Keratinocyte (primary cell): ENCODE measurements at regions not wholly inside any gene's neighbourhood (a gene's known extent, or its start where the extent isn't known, plus 50 kb on each side); places are given as distances from the start of the nearest gene placed in this dataset.

Source experiments
- DNase-seq: peaks from one replicate; pipeline ENCODE4 v3.0.0-alpha.2; 2011; ENCODE audit warnings: low read depth, missing footprints, low spot score
- FAIRE-seq: peaks from 2 replicates; lab custom pipeline; 2011; peaks lifted over from hg19 to GRCh38; lab: Jason Lieb, UNC
- H2AFZ ChIP-seq: 2 replicates; pipeline ENCODE4 v1.6.0; 2012; ENCODE audit warnings: low read length, control low read depth, inconsistent platforms; ENCODE audit not compliant: control insufficient read depth
- H3K27ac ChIP-seq: 2 replicates; pipeline ENCODE4 v1.5.1; 2011; ENCODE audit warnings: low read length; ENCODE audit not compliant: control insufficient read depth, insufficient read depth
- H3K27me3 ChIP-seq: 3 replicates; pipeline ENCODE4 v1.6.0; 2011; ENCODE audit warnings: low read length; ENCODE audit not compliant: control insufficient read depth, insufficient read depth; ENCODE audit errors: extremely low read depth
- H3K36me3 ChIP-seq, 2 experiments: 2 replicates in 1 of 2; 3 replicates in 1 of 2; pipeline ENCODE4 v1.5.1; 2011; ENCODE audit warnings: low read length in 2 of 2, mild to moderate bottlenecking in 1 of 2; ENCODE audit not compliant: control insufficient read depth in 2 of 2, insufficient read depth in 2 of 2; ENCODE audit errors: extremely low read depth in 1 of 2
- H3K4me1 ChIP-seq: 3 replicates; pipeline ENCODE4 v1.5.1; 2011; ENCODE audit warnings: low read length; ENCODE audit not compliant: control insufficient read depth, insufficient read depth; ENCODE audit errors: extremely low read depth
- H3K4me2 ChIP-seq: 3 replicates; pipeline ENCODE4 v1.6.0; 2011; ENCODE audit warnings: low read depth, low read length; ENCODE audit not compliant: control insufficient read depth, insufficient read depth; ENCODE audit errors: extremely low read depth
- H3K4me3 ChIP-seq, 3 experiments: fragments of 200-600 bp in 1 of 3; sonication (generic) in 1 of 3; 2 replicates in 2 of 3; 3 replicates in 1 of 3; pipeline ENCODE4 v1.5.1; 2011 to 2016; ENCODE audit warnings: low read length in 3 of 3, mild to moderate bottlenecking in 3 of 3, control low read depth in 2 of 3, inconsistent platforms in 1 of 3, low read depth in 1 of 3, mixed read lengths in 1 of 3, mixed run types in 1 of 3, moderate library complexity in 1 of 3; ENCODE audit not compliant: control insufficient read depth in 2 of 3, insufficient read depth in 2 of 3; ENCODE audit errors: extremely low read depth in 1 of 3
- H3K79me2 ChIP-seq: 2 replicates; pipeline ENCODE4 v1.6.0; 2012; ENCODE audit warnings: low read length; ENCODE audit not compliant: control insufficient read depth, insufficient read depth
- H3K9ac ChIP-seq: 3 replicates; pipeline ENCODE4 v1.6.0; 2011; ENCODE audit warnings: low read length; ENCODE audit not compliant: control insufficient read depth, insufficient read depth; ENCODE audit errors: extremely low read depth
- H3K9me1 ChIP-seq: 3 replicates; pipeline ENCODE4 v1.6.0; 2011; ENCODE audit warnings: low read length; ENCODE audit not compliant: control insufficient read depth, insufficient read depth; ENCODE audit errors: extremely low read depth
- H3K9me3 ChIP-seq: 2 replicates; pipeline ENCODE4 v1.5.1; 2012; ENCODE audit warnings: low read depth, low read length; ENCODE audit not compliant: control insufficient read depth
- H4K20me1 ChIP-seq: 3 replicates; pipeline ENCODE4 v1.6.0; 2011; ENCODE audit warnings: low read length; ENCODE audit not compliant: control insufficient read depth, insufficient read depth; ENCODE audit errors: extremely low read depth
- CTCF ChIP-seq, 3 experiments: IDR thresholded peaks in 1 of 3; conservative IDR thresholded peaks in 1 of 3; optimal IDR thresholded peaks in 1 of 3; 2 replicates in 2 of 3; 3 replicates in 1 of 3; pipeline versions ENCODE3 to v1.5.1; 2011; ENCODE audit warnings: low read length in 3 of 3, mild to moderate bottlenecking in 3 of 3, moderate library complexity in 2 of 3, control low read depth in 1 of 3, inconsistent platforms in 1 of 3; ENCODE audit not compliant: insufficient read depth in 2 of 3; ENCODE audit errors: extremely low read depth in 1 of 3
- EZH2 ChIP-seq: IDR thresholded peaks from one replicate; pipeline ENCODE4 v1.6.1; 2012; ENCODE audit warnings: inconsistent platforms, mild to moderate bottlenecking, low read length, moderate library complexity
- dilution Hi-C: fragments of 300-500 bp; cut with MboI; formaldehyde crosslinking; loops from one replicate; pipeline ENCODE4 v1.7.0; 2020; ENCODE audit warnings: low sequenced_read_pairs; ENCODE audit not compliant: extremely low pct_ligation_motif_present

GRCh38 chr3:177321819-177322218 lies 124.5 kb upstream of the TBL1XR1 start:
- FAIRE-seq: no peak
- H3K36me3 ChIP-seq: no peaks in the 10 kb centered on the region
- dilution Hi-C loops: no loop called here

GRCh38 chr3:177322881-177323280 lies 125.6 kb upstream of the TBL1XR1 start:
- H3K9me1 ChIP-seq: no peaks in the 10 kb centered on the region
- H3K4me2 ChIP-seq: no peak overlapping the region
- no peak overlapping the region for H3K4me3 ChIP-seq
- no peak for TF ChIP-seq CTCF (optimal IDR thresholded peaks at IDR 0.05 in 1 of 3, IDR thresholded peaks at IDR 0.05 in 1 of 3, conservative IDR thresholded peaks at IDR 0.05 in 1 of 3; ENCODE audit: extremely low read depth in 1 of 3, insufficient read depth in 2 of 3, low read length in 3 of 3)
- TF ChIP-seq EZH2: no peak
- H2AFZ ChIP-seq: no peak overlapping the region
- no peaks in the 10 kb centered on the region for H3K4me1 ChIP-seq
- FAIRE-seq (no peak), DNase-seq (no peak)
- H3K27ac ChIP-seq: no peak overlapping the region
- no peaks in the 10 kb centered on the region for H3K9me3 ChIP-seq
- H3K27me3 ChIP-seq: no peaks in the 10 kb centered on the region
- no peaks in the 10 kb centered on the region for H3K79me2 ChIP-seq
- no peaks in the 10 kb centered on the region for H3K36me3 ChIP-seq
- H4K20me1 ChIP-seq: no peaks in the 10 kb centered on the region
- dilution Hi-C loops: no loop called here
- no peak overlapping the region for H3K9ac ChIP-seq

More at GRCh38 chr3:177321819-177322218, 124.5 kb upstream of the TBL1XR1 start:
- DNase-seq: no peak
- TF ChIP-seq CTCF (optimal IDR thresholded peaks at IDR 0.05 in 1 of 3, IDR thresholded peaks at IDR 0.05 in 1 of 3, conservative IDR thresholded peaks at IDR 0.05 in 1 of 3; ENCODE audit: extremely low read depth in 1 of 3, insufficient read depth in 2 of 3, low read length in 3 of 3): no peak
- no peak for TF ChIP-seq EZH2
- Histone ChIP-seq H2AFZ (peak overlapping the region; percentile 61), H3K4me3 (no peak overlapping the region), H3K27me3 (no peaks in the 10 kb centered on the region), H3K79me2 (no peaks in the 10 kb centered on the region), H3K9me1 (no peaks in the 10 kb centered on the region), H3K4me1 (no peaks in the 10 kb centered on the region), H3K9me3 (no peaks in the 10 kb centered on the region), H3K4me2 (no peak overlapping the region), H4K20me1 (no peaks in the 10 kb centered on the region), H3K9ac (no peak overlapping the region), H3K27ac (no peak overlapping the region)
